OCI-LY3 (cell line): ENCODE measurements at regions not wholly inside any gene's neighbourhood (a gene's known extent, or its start where the extent isn't known, plus 50 kb on each side); places are given as distances from the start of the nearest gene placed in this dataset.

Experiments used
- H2AFZ ChIP-seq: fragments of 200-600, 300-600 bp; shearing (Covaris generic); 2 replicates; pipeline ENCODE4 v1.6.0; 2014; ENCODE audit warnings: antibody characterized with exemption, low read depth, low read length
- H3K27ac ChIP-seq: fragments of 200-600, 300-600 bp; sonication (generic); 2 replicates; pipeline ENCODE4 v1.5.1; 2014; ENCODE audit warnings: mild to moderate bottlenecking, low read length, moderate library complexity, mixed read lengths
- H3K27me3 ChIP-seq: fragments of 200-600, 300-600 bp; sonication (generic); 2 replicates; pipeline ENCODE4 v1.6.1; 2014; ENCODE audit warnings: low read depth, low read length, mixed read lengths
- H3K36me3 ChIP-seq: fragments of 200-600, 300-600 bp; sonication (generic); replicated peaks from 2 replicates; pipeline ENCODE3; 2014; ENCODE audit warnings: low read depth, low read length, mixed read lengths
- H3K4me1 ChIP-seq: fragments of 300-600, 200-600 bp; sonication (generic); 2 replicates; pipeline ENCODE4 v1.6.1; 2014; ENCODE audit warnings: low read length, mixed read lengths
- H3K4me2 ChIP-seq: fragments of 200-600, 300-600 bp; sonication (generic); 2 replicates; pipeline ENCODE4 v1.6.1; 2014; ENCODE audit warnings: low read length, mixed read lengths
- H3K4me3 ChIP-seq: fragments of 300-600, 200-600 bp; sonication (generic); 2 replicates; pipeline ENCODE4 v1.5.1; 2014; ENCODE audit warnings: antibody characterized with exemption, mild to moderate bottlenecking, low read length, moderate library complexity
- H3K79me2 ChIP-seq: fragments of 300-600, 200-600 bp; shearing (Covaris generic); 2 replicates; pipeline ENCODE4 v1.6.1; 2014; ENCODE audit warnings: mild to moderate bottlenecking, low read length, mixed read lengths
- H3K9ac ChIP-seq: fragments of 300-600, 200-600 bp; shearing (Covaris generic); 2 replicates; pipeline ENCODE4 v1.6.0; 2014; ENCODE audit warnings: mild to moderate bottlenecking, low read length, moderate library complexity
- H3K9me3 ChIP-seq: fragments of 200-600, 300-600 bp; shearing (Covaris generic); 2 replicates; pipeline ENCODE4 v1.6.1; 2014; ENCODE audit warnings: low read length, mixed read lengths; ENCODE audit not compliant: insufficient read depth
- H4K20me1 ChIP-seq: fragments of 200-600, 300-600 bp; sonication (generic); 2 replicates; pipeline ENCODE4 v1.6.1; 2016; ENCODE audit warnings: low read length, mixed read lengths; ENCODE audit not compliant: insufficient read depth
- EZH2phosphoT487 ChIP-seq: fragments of 200-600 bp; shearing (Covaris generic); IDR thresholded peaks from 2 replicates; pipeline ENCODE4 v1.6.1; 2018; ENCODE audit warnings: antibody characterized with exemption, mixed run types, low read depth
- TF ChIP-seq, protein P1 (sequence below): fragments of 200-600, 300-600 bp; sonication (generic); IDR thresholded peaks from 2 replicates; pipeline ENCODE4 v1.5.1; 2014; ENCODE audit warnings: antibody characterized with exemption, low read length, low read depth

DNA sequence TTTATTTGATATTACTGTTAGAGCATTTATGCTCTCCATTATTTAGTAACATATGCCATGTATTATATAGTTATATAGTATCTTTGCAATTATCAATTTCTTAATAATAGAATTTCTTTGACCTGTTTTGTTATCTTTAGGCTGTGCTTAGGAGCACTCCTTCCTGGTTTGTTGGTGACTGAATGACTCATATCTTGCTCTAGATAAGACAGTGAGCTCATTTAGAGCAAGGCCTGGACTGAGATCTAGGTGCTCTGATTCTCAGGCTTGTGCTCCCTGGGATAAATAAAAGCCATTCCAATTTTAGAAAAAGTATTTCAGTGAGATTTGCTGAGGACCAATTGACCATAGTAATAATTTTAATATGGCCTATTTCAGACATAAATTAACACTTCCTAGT lies 951.2 kb downstream of the FLRT2 start:
- Histone ChIP-seq H3K27me3 (no peaks in the 10 kb centered on the region), H3K36me3 (no peaks in the 10 kb centered on the region), H3K9me3 (no peaks in the 10 kb centered on the region), H2AFZ (no peak overlapping the region), H3K9ac (no peak overlapping the region), H3K4me1 (peaks cover 42% of the 10 kb centered on the region), H3K4me3 (no peak overlapping the region), H4K20me1 (no peaks in the 10 kb centered on the region), H3K79me2 (no peaks in the 10 kb centered on the region), H3K27ac (no peak overlapping the region), H3K4me2 (no peak overlapping the region)
- no peak for TF ChIP-seq EZH2phosphoT487
- TF ChIP-seq, protein P1, sequence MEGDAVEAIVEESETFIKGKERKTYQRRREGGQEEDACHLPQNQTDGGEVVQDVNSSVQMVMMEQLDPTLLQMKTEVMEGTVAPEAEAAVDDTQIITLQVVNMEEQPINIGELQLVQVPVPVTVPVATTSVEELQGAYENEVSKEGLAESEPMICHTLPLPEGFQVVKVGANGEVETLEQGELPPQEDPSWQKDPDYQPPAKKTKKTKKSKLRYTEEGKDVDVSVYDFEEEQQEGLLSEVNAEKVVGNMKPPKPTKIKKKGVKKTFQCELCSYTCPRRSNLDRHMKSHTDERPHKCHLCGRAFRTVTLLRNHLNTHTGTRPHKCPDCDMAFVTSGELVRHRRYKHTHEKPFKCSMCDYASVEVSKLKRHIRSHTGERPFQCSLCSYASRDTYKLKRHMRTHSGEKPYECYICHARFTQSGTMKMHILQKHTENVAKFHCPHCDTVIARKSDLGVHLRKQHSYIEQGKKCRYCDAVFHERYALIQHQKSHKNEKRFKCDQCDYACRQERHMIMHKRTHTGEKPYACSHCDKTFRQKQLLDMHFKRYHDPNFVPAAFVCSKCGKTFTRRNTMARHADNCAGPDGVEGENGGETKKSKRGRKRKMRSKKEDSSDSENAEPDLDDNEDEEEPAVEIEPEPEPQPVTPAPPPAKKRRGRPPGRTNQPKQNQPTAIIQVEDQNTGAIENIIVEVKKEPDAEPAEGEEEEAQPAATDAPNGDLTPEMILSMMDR: no peak

DNA sequence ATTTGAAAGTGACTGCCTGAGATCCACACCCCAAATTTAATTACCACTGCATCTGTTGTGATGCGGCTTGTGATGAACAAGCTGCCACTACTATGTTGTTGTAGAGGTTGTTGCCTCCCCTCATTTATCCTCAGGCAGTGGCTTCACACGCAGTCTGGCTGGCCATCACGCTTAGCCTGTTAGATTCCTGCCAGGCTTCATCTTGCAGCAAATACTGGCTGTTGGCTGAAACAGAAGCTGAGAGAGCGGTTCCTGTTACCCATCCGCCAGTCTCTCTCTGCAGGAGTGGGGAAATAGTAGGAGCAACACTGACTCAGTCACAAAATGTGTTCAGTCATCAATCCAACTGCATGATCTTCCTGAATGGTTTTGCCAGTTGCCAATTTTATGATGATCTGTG lies 934.4 kb downstream of the FLRT2 start:
- H3K4me1 ChIP-seq: peaks cover 20% of the 10 kb centered on the region
- H3K27ac ChIP-seq: no peak overlapping the region
- H3K4me2 ChIP-seq: no peak overlapping the region
- H3K27me3 ChIP-seq: no peaks in the 10 kb centered on the region
- TF ChIP-seq, protein P1: no peak
- H3K9me3 ChIP-seq: peaks cover 5% of the 10 kb centered on the region; the same call in 1 of the 2 replicates
- H3K9ac ChIP-seq: no peak overlapping the region
- no peaks in the 10 kb centered on the region for H3K79me2 ChIP-seq
- H3K36me3 ChIP-seq: peaks cover 4% of the 10 kb centered on the region
- no peaks in the 10 kb centered on the region for H4K20me1 ChIP-seq
- no peak overlapping the region for H3K4me3 ChIP-seq
- no peak overlapping the region for H2AFZ ChIP-seq

DNA sequence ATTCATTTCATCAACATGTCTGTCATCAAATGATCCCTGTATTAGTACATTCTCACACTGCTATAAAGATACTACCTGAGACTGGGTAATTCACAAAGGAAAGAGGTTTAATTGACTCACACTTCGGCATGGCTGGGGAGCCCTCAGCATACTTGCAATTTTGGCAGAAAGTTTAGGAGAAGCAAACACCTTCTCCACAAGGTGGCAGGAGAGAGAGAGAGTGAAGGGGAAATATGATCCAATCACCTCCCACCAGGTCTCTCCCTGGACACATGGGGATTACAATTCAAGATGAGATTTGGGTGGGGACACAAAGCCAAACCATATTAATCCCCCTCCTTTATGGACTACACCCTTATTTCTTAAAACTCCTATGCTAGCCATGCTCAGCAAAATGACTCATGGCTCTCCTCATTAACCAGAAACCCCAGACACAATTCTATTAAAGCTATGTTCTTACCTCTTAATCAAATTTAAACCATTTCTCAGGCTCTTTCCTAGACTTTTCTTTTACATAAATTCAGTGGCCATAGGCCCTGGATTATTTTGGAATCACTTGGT lies 932.3 kb downstream of the FLRT2 start:
- peaks cover 20% of the 10 kb centered on the region for H3K4me1 ChIP-seq
- peak overlapping the region; percentile 79 for H2AFZ ChIP-seq
- peaks cover 4% of the 10 kb centered on the region for H3K36me3 ChIP-seq
- no peak overlapping the region for H3K4me3 ChIP-seq
- no peak overlapping the region for H3K9ac ChIP-seq
- H3K79me2 ChIP-seq: no peaks in the 10 kb centered on the region
- peaks cover 5% of the 10 kb centered on the region; the same call in 1 of the 2 replicates for H3K9me3 ChIP-seq
- H3K4me2 ChIP-seq: peak overlapping the region; percentile 33
- H3K27ac ChIP-seq: no peak overlapping the region
- H3K27me3 ChIP-seq: no peaks in the 10 kb centered on the region
- TF ChIP-seq, protein P1: peak; percentile 64
- no peak for TF ChIP-seq EZH2phosphoT487
- H4K20me1 ChIP-seq: no peaks in the 10 kb centered on the region

DNA sequence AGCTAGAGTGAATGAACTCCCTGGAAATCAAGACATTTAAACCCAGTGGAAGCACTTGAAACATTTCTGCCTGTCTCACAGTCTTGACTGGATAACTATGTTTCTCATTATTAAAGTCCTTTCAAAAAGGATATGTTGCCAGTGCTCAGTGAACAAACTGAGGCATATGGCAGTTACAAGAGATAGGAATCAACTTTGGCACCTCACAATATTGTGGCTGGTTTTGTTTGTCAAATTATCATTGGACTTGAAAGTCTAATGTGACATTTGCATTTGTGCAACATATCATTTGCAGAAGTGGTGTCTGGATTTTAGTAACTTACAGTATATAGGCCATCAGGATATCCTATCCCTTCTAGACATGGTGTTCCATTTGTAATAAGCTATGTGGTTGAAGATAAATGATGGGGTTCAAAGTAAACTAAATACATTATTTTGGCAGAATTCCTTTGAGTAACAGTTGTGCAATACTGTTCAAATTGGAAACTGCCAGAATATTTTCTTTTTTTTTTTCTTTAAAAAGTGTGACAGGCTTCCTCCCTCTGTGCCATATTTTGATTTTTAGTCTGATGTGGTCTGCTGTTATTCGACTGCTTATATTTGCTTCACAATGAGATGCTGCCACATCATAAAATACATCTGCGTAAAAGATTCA lies 927.7 kb downstream of the FLRT2 start:
- H3K4me3 ChIP-seq: no peak overlapping the region
- H3K4me2 ChIP-seq: no peak overlapping the region
- peaks cover 5% of the 10 kb centered on the region; the same call in 1 of the 2 replicates for H3K9me3 ChIP-seq
- H3K79me2 ChIP-seq: no peaks in the 10 kb centered on the region
- no peak overlapping the region for H3K27ac ChIP-seq
- H3K9ac ChIP-seq: no peak overlapping the region
- no peak overlapping the region for H2AFZ ChIP-seq
- TF ChIP-seq, protein P1: no peak
- TF ChIP-seq EZH2phosphoT487: no peak
- peaks cover 10% of the 10 kb centered on the region for H3K4me1 ChIP-seq
- H3K36me3 ChIP-seq: peaks cover 4% of the 10 kb centered on the region
- H4K20me1 ChIP-seq: no peaks in the 10 kb centered on the region
- H3K27me3 ChIP-seq: no peaks in the 10 kb centered on the region
